Aorta (tissue), 5 donors: ENCODE measurements at regions not wholly inside any gene's neighbourhood (a gene's known extent, or its start where the extent isn't known, plus 50 kb on each side); places are given as distances from the start of the nearest gene placed in this dataset.

Experiments
- ATAC-seq: fragments of 200-7000 bp; cut with Tn5 transposase; one replicate; pipeline ENCODE4 v1.9.1; 2022; ENCODE audit warnings: moderate library complexity; ENCODE audit not compliant: low FRiP score
- DNase-seq, 2 donors: peaks; one replicate each; pipeline ENCODE4 v3.0.0-alpha.2; 2020
- H3K27ac ChIP-seq, 2 donors: one replicate each; pipeline ENCODE4 v1.5.1; 2013; ENCODE audit warnings: low read length in 2 of 2, mild to moderate bottlenecking in 2 of 2, moderate library complexity in 2 of 2, control low read depth in 1 of 2, inconsistent platforms in 1 of 2, low read depth in 1 of 2
- H3K27me3 ChIP-seq, 2 donors: one replicate each; pipeline ENCODE4 v1.6.1; 2013; ENCODE audit warnings: control low read depth in 1 of 2, low read length in 1 of 2, mild to moderate bottlenecking in 1 of 2, moderate library complexity in 1 of 2; ENCODE audit not compliant: insufficient read depth in 2 of 2, control insufficient read depth in 1 of 2
- H3K36me3 ChIP-seq, 2 donors: one replicate each; pipeline ENCODE4 v1.6.1; 2013; ENCODE audit warnings: control low read depth in 1 of 2, low read length in 1 of 2, mild to moderate bottlenecking in 1 of 2; ENCODE audit not compliant: insufficient read depth in 2 of 2, control insufficient read depth in 1 of 2
- H3K4me1 ChIP-seq, 2 donors: one replicate each; pipeline ENCODE4 v1.6.1; 2013; ENCODE audit warnings: low read length in 2 of 2, control low read depth in 1 of 2, mild to moderate bottlenecking in 1 of 2, moderate library complexity in 1 of 2; ENCODE audit not compliant: insufficient read depth in 2 of 2, control insufficient read depth in 1 of 2
- H3K4me3 ChIP-seq, 2 donors: one replicate each; pipeline ENCODE4 v1.5.1; 2013; ENCODE audit warnings: low read length in 2 of 2, control low read depth in 1 of 2, mild to moderate bottlenecking in 1 of 2
- H3K9me3 ChIP-seq: one replicate; pipeline ENCODE4 v1.6.1; 2013; ENCODE audit warnings: mild to moderate bottlenecking, low read length; ENCODE audit not compliant: control insufficient read depth
- WGBS, 2 donors: extraction: QIAGEN DNeasy Blood & Tissue Kit; methylation state at CpG; one replicate each; pipeline ENCODE4 v1.1.7; 2013; 5-methylcytosine and 5-hydroxymethylcytosine counted together
- intact Hi-C, 2 donors: fragments of 100-400 bp; cut with DNase I; formaldehyde crosslinking; loops; one replicate each; pipeline versions ENCODE4 v1.14.2 to v1.15.0; 2022
- donor health status: healthy with polysubstance abuse.
- donor health status: Bipolar disorder and iron deficiency.
- donor health status: DM: no; HTN: no; CAD: no.
- donor health status: DM: no; HTN: no; CAD: no.
- donor health status: DM: yes; HTN: yes; CAD: no.

DNA sequence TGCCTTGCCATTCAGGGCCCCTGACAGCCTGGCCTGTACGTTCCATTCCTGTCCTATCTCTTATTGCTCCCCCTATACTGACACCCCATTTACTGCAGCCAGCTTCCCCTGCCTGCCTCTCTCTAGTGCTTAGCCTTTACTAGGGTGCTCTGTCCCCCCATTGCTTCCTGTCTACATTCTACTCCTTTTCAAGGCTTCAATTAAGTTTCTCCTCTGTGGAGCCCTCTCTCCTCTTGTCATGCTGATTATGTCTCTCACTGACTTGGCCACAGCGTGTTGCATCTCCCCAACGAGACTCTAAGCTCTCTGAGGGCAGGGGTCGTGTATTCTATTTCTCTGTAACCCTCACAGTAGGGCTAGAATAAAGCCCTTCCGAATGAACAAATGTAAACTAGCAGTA lies 185.2 kb downstream of the RPLP1 start:
- ATAC-seq (no peak), DNase-seq (no peak)
- intact Hi-C loops: no loop called here
- Histone ChIP-seq H3K36me3 (no peaks in the 10 kb centered on the region), H3K27me3 (no peaks in the 10 kb centered on the region), H3K27ac (no peak overlapping the region), H3K4me3 (no peak overlapping the region), H3K4me1 (no peaks in the 10 kb centered on the region), H3K9me3 (peaks cover 2% of the 10 kb centered on the region)
- 88 to 90% methylated on average over 5 of the region's 5 CpGs for WGBS, 2 donors

DNA sequence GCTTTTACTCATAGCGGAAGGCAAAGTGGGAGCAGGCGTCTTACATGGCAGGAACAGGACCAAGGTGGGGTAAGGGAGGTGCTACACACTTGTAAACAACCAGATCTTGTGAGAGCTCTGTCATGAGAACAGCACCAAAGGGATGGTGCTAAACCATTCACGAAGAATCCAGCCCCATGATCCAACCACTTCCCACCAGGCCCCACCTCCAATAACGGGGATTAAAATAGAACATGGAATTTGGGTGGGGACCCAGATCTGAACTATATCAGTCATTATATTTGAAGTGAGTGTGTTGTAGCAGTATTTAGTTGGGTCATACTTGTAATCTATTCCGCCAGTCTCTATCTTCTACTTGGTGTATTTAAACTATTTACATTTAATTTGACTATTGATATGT lies 190.9 kb downstream of the RPLP1 start:
- no peak overlapping the region for H3K27ac ChIP-seq
- H3K27me3 ChIP-seq: no peaks in the 10 kb centered on the region
- H3K9me3 ChIP-seq: no peaks in the 10 kb centered on the region
- no peaks in the 10 kb centered on the region for H3K36me3 ChIP-seq
- 91 to 93% methylated on average over 5 of the region's 5 CpGs for WGBS, 2 donors
- H3K4me3 ChIP-seq: no peak overlapping the region
- ATAC-seq (no peak), DNase-seq (no peak)
- intact Hi-C loops: no loop called here
- no peaks in the 10 kb centered on the region for H3K4me1 ChIP-seq

DNA sequence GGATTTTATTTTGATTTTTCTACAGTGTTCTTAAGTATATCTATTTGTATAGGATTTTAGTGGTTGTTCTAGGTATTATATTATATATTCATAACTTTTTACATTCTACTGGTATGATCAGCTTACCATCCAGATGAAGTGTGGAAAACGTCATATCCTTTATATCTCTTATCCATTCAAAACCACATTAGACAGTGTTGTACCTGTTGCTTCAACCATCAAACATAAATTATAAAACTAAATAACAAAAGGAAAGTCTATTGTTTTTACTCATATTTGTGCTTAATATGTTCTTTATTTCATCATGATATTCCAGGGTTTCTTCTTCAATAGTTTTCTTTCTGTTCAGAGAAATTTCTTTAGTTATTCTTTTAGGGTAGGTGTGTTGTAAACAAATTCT lies 191.4 kb downstream of the RPLP1 start:
- 92% methylated on average over 1 of the region's 1 CpG for WGBS, 2 donors
- Histone ChIP-seq H3K4me3 (no peak overlapping the region), H3K27me3 (no peaks in the 10 kb centered on the region), H3K4me1 (no peaks in the 10 kb centered on the region), H3K27ac (no peak overlapping the region), H3K36me3 (no peaks in the 10 kb centered on the region), H3K9me3 (no peaks in the 10 kb centered on the region)
- DNase-seq (no peak), ATAC-seq (no peak)
- intact Hi-C loops: no loop called here

DNA sequence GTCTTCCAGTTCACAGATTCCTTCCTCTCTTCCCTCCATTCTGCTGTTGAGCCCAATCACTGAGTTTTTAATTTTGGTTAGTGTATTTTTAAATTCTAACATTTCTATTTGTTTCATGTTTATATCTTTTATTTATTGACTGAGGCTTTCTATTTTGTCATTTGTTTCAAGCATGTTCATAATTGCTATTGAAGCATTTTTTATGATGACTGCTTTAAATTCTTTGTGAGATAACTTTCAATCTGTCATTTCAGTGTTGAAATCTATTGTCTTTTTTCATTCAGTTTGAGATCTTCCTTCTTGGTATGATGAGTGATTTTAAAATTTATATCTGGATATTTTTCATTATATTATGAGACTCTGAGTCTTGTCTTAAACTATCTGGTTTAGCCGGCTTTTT lies 192.3 kb downstream of the RPLP1 start:
- ATAC-seq (no peak), DNase-seq (no peak)
- intact Hi-C loops: loop anchor here in 1 of 2 donors (5.0 kb wide), 1 partner anchor 38 kb away; no protein-coding TSS in a partner anchor
- H3K36me3 ChIP-seq: no peaks in the 10 kb centered on the region
- no peaks in the 10 kb centered on the region for H3K4me1 ChIP-seq
- no peak overlapping the region for H3K4me3 ChIP-seq
- H3K9me3 ChIP-seq: no peaks in the 10 kb centered on the region
- no peaks in the 10 kb centered on the region for H3K27me3 ChIP-seq
- no peak overlapping the region for H3K27ac ChIP-seq
- WGBS, 2 donors: 93 to 100% methylated on average over 1 of the region's 1 CpG

DNA sequence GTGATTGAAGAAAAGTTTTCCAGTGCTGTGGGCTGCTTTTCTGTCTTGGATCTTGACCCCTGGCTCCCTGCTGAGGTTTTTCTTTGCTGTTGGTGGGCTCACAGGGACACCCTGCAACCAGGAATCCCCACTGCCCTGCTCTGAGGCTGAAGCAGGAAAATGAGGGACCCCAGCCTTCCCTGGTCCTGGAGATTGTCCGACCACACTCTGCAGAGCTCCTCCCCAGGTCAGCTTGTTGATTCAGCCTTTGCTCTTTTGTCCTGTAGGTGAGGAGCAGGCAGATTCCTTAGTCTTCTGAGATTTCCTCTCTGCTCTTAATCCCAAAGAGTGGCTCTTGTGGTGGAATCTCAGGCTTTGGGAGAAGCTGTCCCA lies 194.5 kb downstream of the RPLP1 start:
- ATAC-seq: no peak
- H3K4me3 ChIP-seq: no peak overlapping the region
- H3K36me3 ChIP-seq: no peaks in the 10 kb centered on the region
- H3K9me3 ChIP-seq: no peaks in the 10 kb centered on the region
- H3K4me1 ChIP-seq: no peaks in the 10 kb centered on the region
- DNase-seq: peak in 1 of 2 donors; percentile 16
- intact Hi-C loops: loop anchor here in 1 of 2 donors (5.0 kb wide), 1 partner anchor 40 kb away; no protein-coding TSS in a partner anchor
- no peak overlapping the region for H3K27ac ChIP-seq
- H3K27me3 ChIP-seq: no peaks in the 10 kb centered on the region
- 92 to 100% methylated on average over 1 of the region's 1 CpG for WGBS, 2 donors

DNA sequence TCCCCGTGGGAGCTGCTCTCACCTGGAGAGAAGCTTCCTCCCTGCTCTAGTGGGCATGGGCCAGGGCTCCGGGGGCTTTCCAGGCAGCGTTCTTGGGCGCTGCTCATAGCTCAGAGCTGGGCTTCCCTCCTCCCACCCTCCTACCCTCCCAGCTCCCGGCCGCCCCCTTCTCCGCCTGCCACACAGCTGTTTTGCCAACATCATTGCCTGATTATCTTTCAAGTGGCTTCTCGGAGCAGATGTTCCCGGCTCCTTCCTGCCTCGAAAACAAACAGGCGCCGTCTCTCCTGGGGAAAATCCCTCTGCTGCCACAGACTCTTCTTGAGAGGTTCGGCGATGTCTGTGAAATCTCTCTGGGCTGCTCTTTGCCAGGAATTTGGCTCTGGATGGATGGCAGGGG lies 195.6 kb downstream of the RPLP1 start:
- WGBS, 2 donors: 53 to 67% methylated on average over 14 of the region's 14 CpGs

DNA sequence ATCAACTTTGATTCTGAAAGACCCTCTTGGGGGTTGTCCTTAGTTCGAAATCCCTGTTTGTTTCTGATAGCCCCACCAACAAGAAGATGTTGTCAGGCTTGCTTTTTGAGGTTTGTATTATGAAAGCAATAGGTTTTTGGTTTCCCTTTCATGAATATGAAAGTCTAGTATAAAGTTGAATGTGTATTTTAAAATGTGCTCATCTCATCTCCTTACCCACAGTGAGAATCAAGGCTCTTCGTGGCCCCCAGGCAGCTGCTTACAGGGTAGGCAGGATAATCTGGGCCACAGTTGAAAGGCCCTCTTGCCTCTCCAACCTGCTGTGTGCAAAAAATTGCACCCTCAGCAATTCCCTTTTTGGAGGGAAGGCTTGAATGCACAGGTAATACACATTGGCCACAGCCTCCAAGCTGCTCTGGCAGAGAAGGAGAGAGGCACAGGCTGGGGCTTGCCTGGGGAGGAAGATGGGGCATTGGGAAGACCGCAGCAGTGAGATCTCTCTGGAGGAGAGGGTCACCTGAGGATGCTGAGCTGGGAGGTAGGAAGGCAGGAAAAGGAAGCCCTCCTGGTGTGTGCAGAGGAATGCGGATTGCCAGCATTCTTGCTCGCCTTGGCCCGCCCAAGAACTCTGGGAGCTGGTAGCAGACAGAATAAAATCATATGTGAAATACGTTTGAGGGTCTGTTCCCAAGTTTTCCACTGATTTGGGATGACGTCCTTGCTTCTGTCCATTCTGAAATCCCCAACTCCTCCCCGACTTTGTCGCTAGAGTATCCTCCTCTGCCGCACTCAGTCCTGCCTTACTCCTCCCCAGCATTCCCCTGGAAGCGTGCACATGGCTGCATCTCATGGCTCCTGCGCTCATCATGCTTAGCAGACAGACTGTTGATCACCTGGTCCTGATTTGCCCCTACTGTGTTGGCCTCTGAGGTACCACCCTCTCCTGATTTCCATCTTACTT lies 196.4 kb downstream of the RPLP1 start:
- peak in 1 of 2 donors; percentile 10 for DNase-seq
- intact Hi-C loops: loop anchor here in 1 of 2 donors (5.0 kb wide), 1 partner anchor 42 kb away; no protein-coding TSS in a partner anchor

More for the DNA sequence above, 195.6 kb downstream of the RPLP1 start:
- peak in 1 of 2 donors; percentile 52 for DNase-seq
- H3K4me3 ChIP-seq: no peak overlapping the region
- no peaks in the 10 kb centered on the region for H3K36me3 ChIP-seq
- no peak for ATAC-seq
- no peaks in the 10 kb centered on the region for H3K9me3 ChIP-seq
- H3K4me1 ChIP-seq: no peaks in the 10 kb centered on the region
- intact Hi-C loops: loop anchor here in 1 of 2 donors (5.0 kb wide), 1 partner anchor 41 kb away; no protein-coding TSS in a partner anchor
- H3K27me3 ChIP-seq: no peaks in the 10 kb centered on the region
- no peak overlapping the region for H3K27ac ChIP-seq

DNA sequence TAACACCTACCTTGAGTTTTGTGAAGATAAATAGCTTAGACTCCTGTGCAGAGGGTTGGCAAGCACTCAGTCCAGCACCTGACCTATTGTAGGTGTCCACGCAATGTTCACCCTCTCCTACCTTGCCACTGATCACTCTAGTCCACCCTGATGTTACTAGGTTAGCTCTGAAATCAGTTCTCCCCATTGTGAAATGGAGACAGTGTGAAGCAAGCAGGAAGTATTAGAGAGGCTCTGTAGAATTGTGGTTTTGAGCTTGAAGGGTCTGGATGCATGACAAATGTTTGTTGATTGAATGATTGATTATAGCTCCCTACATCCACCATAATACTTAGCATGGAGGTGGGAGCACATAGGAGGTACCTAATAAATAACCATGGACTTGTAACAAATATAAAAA lies 199.7 kb downstream of the RPLP1 start:
- H3K4me3 ChIP-seq: no peak overlapping the region
- no peak overlapping the region for H3K27ac ChIP-seq
- no peaks in the 10 kb centered on the region for H3K9me3 ChIP-seq
- no peaks in the 10 kb centered on the region for H3K27me3 ChIP-seq
- 95 to 96% methylated on average over 1 of the region's 1 CpG for WGBS, 2 donors
- no peak for DNase-seq
- intact Hi-C loops: loop anchor here (2.0 to 5.0 kb wide), 5 partner anchors 75 to 175 kb away; no protein-coding TSS in a partner anchor
- no peaks in the 10 kb centered on the region for H3K36me3 ChIP-seq
- ATAC-seq: no peak
- H3K4me1 ChIP-seq: no peaks in the 10 kb centered on the region

More for the DNA sequence above, 196.4 kb downstream of the RPLP1 start:
- Histone ChIP-seq H3K36me3 (no peaks in the 10 kb centered on the region), H3K27ac (no peak overlapping the region), H3K4me3 (no peak overlapping the region), H3K4me1 (no peaks in the 10 kb centered on the region), H3K27me3 (no peaks in the 10 kb centered on the region), H3K9me3 (no peaks in the 10 kb centered on the region)
- 80% methylated on average over 13 of the region's 13 CpGs for WGBS, 2 donors
- ATAC-seq: no peak
